HPDE6-E6E7 (cell line): ENCODE measurements at regions not wholly inside any gene's neighbourhood (a gene's known extent, or its start where the extent isn't known, plus 50 kb on each side); places are given as distances from the start of the nearest gene placed in this dataset.
"Not testable (repeated sequence)": the region's sequence is repeated elsewhere in the genome, so short reads cannot be mapped to it uniquely, and the experiment has no call there.

ENCODE experiments used
- DNase-seq: peaks from one replicate; pipeline ENCODE4 v3.0.0; 2011; ENCODE audit warnings: missing footprints; ENCODE audit errors: extremely low spot score

DNA sequence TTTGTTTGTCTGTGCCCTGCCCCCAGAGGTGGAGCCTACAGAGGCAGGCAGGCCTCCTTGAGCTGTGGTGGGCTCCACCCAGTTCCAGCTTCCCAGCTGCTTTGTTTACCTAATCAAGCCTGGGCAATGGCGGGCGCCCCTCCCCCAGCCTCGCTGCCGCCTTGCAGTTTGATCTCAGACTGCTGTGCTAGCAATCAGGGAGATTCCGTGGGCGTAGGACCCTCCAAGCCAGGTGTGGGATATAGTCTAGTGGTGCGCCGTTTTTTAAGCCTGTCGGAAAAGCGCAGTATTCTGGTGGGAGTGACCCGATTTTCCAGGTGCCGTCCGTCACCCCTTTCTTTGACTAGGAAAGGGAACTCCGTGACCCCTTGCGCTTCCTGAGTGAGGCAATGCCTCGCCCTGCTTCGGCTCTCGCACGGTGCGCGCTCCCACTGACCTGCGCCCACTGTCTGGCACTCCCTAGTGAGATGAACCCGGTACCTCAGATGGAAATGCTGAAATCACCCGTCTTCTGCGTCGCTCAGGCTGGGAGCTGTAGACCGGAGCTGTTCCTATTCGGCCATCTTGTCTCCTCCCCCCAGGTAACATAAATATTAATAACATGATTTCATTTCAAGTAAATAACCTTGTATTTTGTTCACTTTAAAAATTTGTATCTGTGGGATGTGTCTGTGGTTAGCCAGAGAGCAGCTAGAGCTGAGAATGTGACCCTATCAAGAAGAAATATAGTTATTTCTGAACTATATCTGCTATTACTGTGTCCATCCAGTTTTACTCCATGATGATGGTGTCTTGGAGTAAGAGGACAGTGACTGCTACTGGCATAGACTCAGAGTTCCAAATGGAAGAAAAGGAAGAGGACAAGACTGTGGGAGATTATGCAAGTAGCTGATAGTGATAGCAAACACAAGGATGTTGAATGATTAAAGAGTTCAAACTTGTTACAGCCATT lies 305.1 kb upstream of the TCF4 start:
- not testable (repeated sequence) for DNase-seq

DNA sequence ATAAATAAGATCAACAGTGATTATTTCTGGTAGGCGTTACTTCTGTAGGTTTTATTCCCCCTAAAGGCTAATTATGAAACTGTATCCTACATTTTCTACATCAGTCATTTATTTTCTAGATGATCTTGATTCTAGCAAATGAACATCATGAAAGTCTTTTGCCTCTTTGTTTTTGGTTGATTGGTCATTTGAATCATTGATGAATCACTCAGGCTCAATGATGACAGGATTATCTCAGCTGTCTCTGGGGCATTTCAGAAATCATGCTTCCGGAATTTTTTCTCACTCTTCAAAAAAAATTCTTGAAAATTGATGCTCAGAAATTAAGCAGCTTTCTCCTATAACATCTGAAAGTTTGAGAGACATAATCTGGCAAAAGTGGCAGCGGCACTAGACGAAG lies 298.9 kb upstream of the TCF4 start:
- no peak for DNase-seq

DNA sequence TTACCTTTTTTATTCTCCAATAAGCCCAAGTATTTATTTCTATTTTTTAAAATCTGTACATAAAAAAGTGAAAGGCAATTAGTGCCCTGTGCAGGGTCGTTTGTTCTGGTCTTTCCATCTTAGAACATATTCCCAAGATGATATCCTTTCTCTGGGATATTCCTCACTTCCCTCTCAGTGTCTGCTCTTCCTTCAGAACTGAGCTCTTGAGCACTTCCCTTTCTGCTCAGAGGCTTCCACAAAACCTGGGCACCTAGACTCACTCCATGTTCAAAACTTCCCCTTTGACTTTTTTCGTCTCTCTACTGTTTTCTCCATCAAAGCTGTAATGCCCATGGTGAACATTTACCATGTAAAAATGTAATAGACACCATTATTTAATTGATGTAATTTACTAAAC lies 296.5 kb upstream of the TCF4 start:
- DNase-seq, result no peak

DNA sequence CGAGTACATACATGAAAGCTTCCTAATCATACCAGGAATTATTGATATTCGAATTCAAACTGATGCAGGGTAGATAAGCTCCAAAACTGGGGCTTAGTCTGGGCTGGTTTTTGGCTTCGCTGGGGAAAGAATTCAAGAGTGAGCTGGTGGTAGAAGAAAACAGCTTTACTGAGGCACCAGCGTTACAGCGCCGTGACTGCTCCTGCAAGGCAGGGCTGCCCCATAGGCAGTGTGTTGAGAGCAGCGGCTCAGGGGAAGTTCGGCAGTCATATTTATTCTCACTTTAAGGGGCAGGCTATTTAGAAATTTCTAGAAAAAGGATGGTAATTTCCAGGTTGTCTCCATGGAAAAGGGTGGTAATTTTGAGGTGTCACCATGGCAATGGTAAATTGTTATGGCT lies 292.6 kb upstream of the TCF4 start:
- DNase-seq, result no peak

DNA sequence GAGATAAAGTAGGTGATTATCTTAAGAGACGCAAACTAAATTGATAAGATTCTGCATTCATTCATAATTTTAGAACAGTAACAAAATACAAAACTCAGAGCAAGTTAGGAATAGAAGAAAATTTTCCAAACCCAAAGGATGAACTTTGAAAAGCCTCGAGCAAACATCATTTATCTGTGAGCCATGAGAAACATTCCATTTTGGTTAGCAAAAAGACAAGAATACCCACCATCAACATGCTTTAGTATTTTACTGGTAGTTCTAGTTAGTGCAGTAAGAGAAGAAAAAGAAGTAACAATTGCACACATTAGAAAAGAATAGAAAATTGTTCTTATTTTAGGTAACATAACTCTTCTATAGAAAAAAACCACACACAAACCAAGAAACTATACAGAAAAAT lies 291.3 kb upstream of the TCF4 start:
- DNase-seq, result no peak

DNA sequence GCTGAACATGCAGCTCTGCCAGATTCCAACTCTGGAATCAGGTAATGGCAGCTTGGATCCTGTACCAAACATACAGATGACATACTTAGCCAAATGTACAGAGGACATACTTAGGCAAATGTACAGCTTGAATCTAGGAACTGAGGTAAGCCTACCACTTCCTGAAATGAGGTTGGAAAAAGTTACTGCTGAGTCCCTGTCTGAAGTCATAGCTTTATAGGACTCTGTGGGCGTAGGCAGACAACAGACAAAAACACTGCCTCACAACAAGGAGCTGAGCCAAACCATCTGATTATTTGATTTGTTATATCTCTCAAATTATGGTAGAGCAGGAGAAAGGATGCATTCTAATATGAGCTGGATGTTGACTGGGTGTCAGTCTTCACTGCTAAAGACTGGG lies 290.2 kb upstream of the TCF4 start:
- DNase-seq, result no peak

DNA sequence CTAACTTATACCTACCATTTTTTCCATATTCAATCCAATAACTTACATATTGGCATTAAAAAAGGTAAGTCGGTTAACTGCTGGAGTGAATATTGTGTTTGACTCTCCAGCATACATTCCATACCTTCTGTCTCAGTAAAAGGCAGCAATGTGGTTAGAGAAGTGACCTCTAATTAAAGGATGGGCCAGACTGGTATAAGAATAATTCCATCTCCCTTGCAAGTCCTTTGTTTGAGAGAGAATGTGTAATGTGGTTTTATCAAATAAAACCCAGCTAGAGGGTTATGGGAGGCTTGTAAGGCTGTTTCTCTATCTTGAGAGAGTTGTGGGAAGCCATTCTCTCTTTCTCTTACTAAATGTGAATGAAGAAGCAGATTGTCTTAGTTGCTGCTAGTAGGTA lies 289.3 kb upstream of the TCF4 start:
- DNase-seq, result no peak

DNA sequence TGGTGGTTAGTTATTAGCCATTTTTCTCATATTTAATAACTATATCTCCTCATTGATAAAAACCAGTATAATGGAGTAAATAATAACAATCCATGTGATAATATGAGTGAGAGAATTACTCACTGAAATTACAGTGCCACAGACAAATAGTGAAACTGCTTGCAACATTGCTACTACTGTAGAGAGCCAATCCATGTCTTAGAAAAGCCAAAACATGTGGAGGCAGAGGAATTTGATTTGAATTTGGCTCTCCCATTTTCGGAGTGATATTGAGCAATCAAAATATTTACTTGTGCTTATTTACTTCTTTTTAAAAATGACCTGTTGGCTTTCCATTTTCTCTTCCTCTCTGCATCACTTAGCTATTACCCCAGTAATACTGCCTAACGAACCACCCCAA lies 288.3 kb upstream of the TCF4 start:
- DNase-seq, result no peak

DNA sequence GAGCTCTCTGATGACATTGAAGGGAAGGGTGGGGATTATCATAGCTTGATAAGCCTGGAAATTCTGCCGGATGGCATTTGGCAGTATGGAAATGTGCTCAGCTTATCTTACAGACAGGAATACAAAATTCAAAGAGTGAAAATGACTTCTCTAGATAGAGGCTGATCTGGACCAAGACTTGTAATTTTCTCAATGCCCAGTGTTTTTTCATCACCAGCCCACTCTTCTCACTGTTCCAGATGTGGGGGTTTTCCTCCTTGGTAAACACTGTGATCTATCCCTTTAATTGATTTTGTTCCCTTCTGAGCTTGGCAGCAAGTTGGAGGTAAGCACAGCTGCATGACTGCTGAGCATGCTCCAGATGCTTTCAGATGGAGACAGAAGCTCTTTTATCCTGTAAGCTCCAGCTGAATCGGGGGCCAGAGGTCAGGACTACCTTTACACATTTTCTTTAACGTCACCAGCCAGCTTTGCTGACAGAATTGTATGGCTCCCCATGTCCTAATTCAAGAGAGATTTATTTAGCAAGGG lies 287.4 kb upstream of the TCF4 start:
- no peak for DNase-seq

DNA sequence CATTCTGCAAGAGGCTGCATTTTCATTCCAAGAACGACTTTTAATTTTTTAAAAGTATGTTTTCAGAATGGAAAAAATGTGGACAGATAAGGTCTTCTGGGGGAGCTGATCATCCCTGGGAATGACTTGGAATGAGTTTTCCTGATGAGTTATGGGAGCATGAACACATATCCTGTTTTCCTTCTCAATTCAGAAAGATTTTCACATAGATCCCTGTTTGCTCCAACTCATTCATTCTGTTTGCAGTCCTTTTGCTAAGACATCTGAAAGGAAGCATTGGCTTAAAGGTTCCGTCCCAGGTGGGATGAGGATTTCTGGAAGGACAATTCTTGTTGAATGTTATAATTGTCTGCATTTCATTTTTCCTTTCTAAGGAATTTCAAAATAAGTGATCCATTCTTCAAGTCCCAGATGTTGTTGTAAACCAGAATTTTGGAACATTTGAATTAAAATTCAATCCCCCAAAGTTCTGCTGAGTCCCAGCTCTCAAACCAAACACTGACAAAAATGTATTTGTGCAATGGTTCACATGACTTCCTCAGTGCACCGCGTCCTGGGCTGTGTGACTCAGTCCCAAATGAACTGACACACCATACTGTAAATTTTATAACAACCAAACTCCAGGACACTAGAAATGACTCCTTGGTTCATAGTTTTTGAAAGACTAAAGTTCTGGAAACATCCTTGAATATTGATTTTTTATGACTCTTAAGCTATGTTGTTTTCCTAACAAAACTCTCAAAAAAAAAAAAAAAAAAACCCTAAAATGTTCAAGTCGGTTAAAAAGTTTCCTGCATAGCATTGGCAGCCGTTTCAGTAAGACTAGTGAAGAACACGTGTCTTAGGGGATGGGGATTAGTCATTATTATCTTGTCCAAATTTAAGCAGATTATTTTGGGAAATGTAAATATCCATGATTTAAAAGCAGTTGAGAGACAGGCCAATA lies 281.8 kb upstream of the TCF4 start:
- no peak for DNase-seq

DNA sequence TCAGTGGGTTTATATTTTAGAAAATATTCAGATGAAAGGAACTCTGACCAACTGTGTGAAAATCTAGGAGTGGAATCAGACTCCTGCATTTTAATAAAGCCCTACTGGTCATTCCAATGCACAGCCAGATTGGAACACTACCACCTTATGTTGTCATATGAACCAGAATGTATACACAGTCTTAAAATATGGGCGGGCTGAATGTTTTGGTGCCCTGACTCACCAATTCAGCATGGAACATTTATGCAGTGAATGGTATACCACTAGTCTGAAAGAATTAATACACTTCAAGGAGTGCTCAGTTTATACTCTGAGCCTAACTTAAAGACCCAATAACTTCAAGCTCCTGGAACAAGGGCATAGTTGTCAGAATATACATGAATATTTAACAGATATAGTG lies 280.9 kb upstream of the TCF4 start:
- no peak for DNase-seq

DNA sequence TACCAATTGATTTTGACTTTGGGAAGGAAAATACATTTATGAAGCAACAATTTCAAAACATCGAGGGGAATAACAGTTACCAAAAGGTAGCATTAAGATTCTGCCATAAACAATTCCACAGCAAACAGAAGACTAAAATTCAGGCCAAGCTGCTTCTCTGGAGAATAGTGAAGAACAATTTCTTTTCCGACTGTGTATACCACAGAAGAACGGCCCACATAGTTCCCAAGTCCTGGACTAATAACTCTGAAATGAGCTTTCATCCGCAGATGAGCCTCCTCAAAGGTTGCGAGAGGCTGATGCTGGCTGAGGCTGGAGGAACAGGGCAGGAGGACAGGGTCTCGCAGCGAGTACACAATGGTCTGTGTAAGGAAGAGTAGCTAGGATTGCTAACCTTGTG lies 278.9 kb upstream of the TCF4 start:
- DNase-seq, result no peak

DNA sequence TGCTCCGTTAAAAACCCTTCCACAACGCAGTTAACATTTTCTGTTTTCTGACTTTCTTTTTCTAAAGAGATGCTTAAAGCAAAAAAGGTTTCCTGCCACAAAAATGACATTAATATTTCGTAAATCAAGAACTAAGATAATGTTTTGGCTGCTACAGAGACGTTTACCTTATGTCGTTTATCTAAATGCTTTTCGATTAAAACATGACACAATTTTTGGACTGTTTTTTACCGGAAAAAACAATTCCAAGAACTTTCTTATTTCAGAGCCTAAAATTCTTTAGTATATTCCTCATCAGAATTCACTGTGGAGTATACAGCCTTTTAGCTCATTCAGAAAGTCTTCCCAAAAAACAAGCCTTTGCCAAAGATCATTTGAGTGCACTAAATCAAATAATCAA lies 278.0 kb upstream of the TCF4 start:
- no peak for DNase-seq

DNA sequence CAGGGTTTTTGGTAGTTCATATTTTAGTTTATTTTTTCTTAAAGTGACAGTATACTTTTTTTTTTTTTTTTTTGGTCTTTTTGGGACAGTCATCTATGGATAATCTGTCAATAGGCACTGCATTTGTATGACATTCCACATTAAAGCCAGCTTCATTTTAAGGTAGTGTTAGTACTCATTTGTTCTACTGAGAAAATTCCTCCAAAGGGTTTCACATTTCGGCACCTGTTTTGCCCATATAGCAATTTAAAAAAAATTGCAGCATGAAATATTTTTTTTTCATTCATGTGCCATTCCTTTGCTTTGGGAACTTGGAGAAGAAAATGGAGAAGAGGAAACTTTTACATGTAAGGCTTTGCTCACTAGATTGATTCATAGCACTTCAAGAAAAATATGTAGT lies 276.3 kb upstream of the TCF4 start:
- no peak for DNase-seq

DNA sequence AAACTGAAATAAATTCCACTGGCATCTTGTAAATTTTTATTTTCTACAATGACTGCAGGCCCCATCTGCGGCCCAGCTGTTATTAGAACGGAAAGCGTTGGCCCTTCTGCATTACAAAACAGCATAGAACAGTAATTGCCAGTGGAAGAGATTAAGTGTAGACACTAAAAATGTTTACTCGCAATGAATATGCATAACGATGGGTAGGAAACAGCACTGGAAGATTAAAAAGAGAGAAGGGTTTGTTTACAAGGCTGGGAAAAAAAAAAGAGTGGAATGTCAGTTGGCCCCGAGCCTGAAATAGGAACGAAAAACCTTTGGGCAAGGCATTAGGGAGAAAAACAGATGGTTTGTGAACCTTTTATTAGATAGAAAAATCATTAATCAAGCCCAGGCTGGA lies 275.9 kb upstream of the TCF4 start:
- no peak for DNase-seq

DNA sequence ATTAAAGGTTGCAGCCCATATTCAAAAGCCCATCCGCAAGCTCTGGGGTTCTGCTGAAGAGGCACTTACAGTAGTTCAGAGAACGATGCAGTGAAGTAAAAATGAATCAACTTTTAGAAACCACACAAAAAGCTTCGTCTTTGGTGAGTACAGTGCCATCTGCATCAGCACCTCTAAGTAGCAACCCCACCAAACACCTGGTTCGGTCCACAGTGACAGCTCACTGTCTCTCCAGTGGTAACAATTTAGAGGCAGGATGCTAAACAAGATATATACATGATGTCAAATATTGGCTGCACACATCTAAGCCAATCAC lies 275.4 kb upstream of the TCF4 start:
- no peak for DNase-seq

DNA sequence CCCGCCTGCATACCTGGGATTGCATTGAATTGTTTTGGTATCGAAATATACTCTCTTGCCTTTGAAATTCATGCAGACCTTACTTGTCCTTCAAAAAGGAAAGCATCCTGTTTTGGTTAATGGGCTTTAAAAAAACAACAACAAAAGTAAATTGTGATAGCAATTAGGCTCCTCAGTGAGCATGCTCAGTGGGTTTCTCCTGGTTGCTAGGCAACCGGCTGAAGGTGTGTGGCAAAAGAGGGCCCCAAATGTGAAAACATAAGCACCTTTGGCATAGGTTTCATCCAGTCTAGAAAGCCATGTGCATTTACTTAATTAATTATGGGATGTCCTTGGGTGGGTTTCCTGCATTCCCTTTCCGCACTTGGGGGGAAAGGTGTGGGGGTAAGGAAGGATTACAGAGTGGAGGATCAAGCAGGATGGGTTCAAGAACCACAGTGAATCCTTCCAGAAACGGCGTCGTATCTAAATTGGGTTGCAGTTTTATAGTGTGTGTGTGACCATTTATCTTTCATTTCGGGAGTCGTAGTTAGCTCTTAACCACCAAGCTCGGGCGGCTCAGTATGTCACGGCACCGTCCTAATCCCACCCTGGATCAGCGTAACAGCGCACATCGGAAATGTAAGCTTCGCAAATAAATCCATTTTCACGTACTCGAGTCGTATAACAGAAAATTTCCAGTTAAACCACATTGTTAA lies 274.9 kb upstream of the TCF4 start:
- no peak for DNase-seq

DNA sequence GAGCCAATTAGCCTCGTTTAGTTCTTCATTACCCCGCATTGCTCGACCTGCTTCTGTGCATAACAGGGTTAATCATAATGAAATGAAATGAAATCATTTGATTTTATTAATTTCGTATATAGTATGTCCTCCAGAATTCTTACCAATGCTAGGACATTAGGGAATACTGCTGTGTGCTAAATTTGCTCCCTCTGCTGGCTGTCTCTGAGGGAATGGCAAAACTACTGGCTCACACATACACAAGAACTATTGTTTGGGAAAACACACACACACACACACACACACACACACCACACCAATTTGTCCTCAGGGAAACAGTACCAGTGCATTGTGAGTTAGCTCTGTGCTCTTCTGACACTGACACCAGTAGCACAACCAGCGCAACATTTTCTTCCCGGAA lies 273.3 kb upstream of the TCF4 start:
- no peak for DNase-seq

DNA sequence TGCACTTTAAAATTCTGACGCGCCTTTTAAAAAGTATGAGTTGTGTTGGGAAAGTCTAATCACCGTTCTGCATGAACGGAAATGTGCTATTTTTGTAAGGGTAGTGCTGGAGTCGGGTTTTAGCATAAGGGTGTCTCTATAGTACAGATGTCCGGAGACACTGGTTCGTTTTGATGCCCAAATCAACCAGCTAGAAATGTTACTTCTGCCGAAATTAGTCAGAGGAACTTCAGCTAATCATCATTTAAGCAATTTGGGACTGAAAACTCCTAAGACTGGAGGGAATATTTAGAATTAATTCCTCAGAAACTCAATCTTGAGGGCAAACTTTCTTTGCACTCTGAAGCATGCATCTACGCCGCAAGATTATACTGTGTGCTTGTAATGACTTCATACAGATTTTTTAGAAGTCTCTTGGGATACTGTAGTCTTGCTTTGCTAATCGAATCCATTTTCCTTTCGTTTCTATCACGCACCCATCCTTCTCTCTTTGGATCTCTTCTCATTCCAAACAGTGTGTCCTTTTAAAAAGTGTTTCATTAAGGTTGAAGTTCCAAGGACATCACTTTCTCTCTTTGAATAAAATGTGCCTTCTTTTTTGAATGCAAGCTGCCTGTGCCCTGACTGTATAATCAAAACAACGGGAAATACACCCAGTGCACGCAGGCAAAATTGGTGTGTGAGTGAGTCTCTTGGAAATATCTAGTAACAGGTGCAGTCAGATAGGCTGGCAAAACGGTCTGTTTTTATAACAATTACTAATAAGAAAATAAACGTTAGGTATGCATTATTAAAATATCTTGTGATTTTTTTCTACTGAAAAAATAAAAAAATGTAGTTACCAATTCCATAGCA lies 270.9 kb upstream of the TCF4 start:
- DNase-seq, result no peak

DNA sequence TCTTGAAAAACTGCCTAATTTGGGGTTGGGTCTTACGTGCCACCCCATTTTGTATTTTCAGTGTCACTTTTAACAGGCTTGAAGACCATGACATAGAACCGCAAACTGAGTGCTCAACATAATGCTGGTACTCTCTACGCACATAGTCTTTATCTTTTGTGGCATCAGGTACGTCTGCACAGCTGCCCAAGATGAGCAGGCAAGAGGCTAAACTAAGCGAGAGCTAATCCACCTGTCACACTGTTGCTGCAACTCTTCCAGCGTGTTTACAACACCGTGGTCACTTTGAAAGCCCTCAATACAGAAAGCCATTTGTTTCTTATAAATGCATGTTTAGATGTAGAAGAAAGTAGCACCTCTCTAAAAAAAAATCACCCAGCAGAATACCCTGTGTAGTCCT lies 270.0 kb upstream of the TCF4 start:
- no peak for DNase-seq

DNA sequence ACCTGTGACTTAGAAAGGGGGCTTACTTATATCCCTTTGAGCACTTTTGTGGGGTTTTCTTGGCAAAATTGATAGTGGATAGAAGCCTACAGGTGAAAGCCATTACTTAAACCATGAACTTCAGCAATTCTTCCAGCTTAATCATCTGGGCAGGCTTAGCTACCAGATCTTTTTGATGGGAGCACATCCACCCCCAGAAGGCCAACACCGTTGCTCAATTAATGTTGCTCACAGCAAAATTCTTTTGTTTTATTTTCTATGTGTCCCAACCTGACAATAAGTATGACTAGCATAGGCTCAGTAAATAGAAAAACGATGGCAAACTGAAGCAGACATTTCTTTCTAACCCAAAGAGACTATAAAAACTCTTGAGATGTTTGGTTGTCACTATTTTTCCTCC lies 269.4 kb upstream of the TCF4 start:
- DNase-seq, result no peak
